IPS DF 19.7 (cell line): ENCODE measurements at regions not wholly inside any gene's neighbourhood (a gene's known extent, or its start where the extent isn't known, plus 50 kb on each side); places are given as distances from the start of the nearest gene placed in this dataset.
"Not testable (repeated sequence)": the region's sequence is repeated elsewhere in the genome, so short reads cannot be mapped to it uniquely, and the experiment has no call there.

Source experiments
- DNase-seq: peaks from one replicate; pipeline ENCODE4 v3.0.0-alpha.2; 2013; ENCODE audit warnings: low read depth, low spot score

DNA sequence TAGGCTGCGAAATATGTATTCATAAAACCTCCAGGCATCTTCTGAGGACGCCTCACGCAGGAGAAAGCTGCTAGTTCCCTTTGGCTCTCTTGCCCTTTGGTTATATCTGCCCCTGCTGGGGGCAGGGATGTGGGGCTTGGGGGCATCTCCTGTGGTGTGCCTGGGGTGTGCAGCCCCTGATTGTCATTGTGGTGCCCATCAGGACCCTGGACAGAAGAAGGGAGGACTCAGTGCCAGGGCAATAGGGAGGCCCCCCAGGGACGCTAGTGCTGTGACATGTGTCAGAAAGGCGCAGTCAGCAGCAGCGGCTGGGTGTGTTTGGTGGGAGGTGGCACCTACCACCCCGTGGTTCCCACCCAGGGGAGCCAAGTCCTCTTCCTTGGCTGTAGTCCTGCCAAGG lies 102.5 kb upstream of the PZP start:
- not testable (repeated sequence) for DNase-seq

GRCh38 chr12:9309749-9310148 lies 101.6 kb upstream of the PZP start:
- not testable (repeated sequence) for DNase-seq

- not testable (repeated sequence) for DNase-seq
Observed at GRCh38 chr12:9308745-9309144, 100.5 kb upstream of the PZP start.

GRCh38 chr12:9308163-9308562 lies 100.0 kb upstream of the PZP start:
- DNase-seq = not testable (repeated sequence)

- not testable (repeated sequence) for DNase-seq
Observed at GRCh38 chr12:9307255-9307654, 99.1 kb upstream of the PZP start.

- not testable (repeated sequence) for DNase-seq
Observed at GRCh38 chr12:9306004-9306403, 97.8 kb upstream of the PZP start.

GRCh38 chr12:9304540-9304939 lies 96.3 kb upstream of the PZP start:
- DNase-seq = not testable (repeated sequence)

- DNase-seq = not testable (repeated sequence)
Observed at GRCh38 chr12:9295872-9296271, 87.7 kb upstream of the PZP start.

DNA sequence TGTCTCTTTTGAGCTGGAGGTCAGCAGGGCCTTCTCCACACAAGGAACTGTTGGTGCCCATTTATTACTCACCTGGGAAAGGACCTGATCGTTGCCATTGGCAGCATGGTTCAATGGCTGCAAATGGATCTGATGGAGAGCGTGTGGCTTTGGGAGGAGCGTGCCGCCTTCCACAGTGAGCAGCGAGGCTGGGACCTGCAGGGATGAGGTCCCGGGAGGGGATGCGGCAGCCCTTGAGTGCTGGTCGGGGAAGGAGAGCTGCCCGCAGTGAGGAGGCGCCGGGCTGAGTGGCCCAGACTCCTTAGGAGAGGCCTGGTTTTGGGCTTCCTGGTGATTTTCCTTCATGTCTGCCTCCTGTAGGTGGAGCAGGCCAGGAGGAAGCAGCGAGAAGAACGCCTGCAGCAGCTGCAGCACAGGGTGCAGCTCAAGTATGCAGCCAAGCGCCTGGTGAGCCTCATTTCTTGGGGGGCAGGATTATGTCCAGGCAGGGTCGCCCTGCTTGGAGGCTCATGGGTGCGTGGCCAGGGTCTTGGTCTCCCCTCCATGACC lies 86.0 kb upstream of the PZP start:
- not testable (repeated sequence) for DNase-seq

DNA sequence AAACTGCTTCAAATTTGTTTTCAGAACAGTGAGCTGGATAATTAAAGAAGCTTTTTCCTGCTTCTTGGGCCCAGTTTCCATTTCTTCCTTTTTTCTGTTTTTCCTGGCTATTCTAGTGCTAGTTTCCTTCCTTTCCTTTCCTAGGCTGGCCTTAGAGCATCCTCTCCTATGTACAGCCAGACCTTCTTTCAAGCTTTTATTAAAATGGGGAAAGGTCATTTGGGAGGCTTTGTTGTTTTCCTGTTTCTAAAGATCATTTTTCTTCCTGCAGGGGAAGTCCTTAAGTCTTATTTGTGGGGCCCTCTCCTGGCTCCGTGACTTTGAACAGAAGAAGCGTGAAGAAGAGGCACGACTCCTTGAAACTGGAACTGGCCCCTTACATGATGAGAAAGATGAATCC lies 85.2 kb upstream of the PZP start:
- DNase-seq = not testable (repeated sequence)

DNA sequence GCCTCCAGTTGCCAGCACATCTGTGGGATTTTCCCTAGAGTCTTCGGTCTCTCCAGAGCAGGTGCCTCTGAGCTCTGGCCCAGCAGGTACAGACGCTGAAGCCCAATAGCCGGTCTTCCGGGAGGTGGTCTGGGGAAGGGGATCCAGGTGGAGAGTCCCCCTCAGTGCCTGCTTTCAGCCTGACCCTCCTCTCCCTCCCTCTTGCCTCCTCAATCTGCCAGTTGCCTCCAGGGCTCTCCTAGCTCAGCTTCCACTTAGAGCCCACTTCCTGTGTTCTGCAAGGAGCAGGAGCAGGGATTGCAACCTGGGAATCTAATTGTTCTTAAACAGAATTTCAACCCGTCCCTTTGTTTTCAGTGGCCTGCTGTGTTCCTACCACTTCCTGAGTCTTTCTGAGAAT lies 81.8 kb upstream of the PZP start:
- not testable (repeated sequence) for DNase-seq

DNA sequence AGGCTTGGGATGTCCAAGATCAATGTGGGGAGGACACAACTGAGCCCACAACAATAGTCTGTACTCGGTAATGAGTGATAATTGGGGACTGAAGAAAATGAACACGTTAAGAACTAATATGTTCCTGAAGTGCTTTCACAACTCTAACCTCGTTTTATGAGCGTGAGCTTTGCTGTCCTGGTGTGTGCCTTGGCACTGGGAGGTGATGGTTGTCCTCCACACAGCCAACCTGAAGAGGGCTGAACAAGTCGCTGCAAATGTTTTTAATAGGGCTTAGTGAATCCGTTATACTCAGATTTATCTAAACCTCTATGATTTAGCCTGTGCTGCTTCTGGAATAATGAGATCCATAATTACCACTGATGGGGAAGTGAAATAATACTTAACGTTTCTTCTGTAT lies 76.5 kb upstream of the PZP start:
- not testable (repeated sequence) for DNase-seq

GRCh38 chr12:9284197-9284596 lies 76.0 kb upstream of the PZP start:
- DNase-seq = not testable (repeated sequence)

GRCh38 chr12:9283346-9284095 lies 75.3 kb upstream of the PZP start:
- not testable (repeated sequence) for DNase-seq

DNA sequence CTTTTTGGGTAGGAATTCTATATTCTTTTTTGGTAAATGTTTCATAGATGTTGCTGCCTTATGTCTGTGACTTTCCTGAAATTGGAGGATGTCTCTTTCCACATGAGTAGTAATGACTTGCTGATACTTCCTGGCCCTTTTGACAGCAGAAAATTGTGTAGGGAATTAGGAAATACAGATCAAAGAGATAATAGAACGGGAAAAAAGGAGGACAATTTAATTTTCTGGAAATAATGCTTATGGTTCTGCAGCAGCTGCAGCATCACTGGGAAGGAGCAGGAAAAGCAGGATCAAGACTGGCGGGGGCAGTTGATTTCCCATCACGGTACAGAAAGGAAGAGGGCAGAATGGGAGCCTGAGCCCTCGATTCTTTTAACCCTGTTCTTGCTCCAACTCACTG lies 68.8 kb upstream of the PZP start:
- DNase-seq = no peak

DNA sequence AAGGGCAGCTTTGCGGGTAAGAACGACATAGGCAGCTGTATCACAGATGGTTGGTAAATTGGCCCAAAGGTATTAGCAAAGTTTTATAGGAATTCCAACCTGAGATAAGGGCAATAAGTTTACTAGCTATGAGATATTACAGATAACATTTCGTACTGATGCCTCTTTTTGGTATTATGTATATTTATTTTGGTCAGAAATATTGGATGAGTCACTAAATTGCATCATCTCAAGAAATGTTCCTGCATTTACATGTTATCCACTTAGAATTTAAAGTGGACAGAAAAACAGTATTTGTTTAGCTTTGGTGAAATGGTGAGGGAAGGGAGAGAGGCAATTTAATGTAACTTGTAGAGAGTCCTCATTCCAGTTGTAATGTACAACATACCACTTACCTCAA lies 65.1 kb upstream of the PZP start:
- no peak for DNase-seq

- no peak for DNase-seq
Observed at GRCh38 chr12:9271875-9272274, 63.7 kb upstream of the PZP start.

GRCh38 chr12:9264546-9264945 lies 56.4 kb upstream of the PZP start:
- no peak for DNase-seq

DNA sequence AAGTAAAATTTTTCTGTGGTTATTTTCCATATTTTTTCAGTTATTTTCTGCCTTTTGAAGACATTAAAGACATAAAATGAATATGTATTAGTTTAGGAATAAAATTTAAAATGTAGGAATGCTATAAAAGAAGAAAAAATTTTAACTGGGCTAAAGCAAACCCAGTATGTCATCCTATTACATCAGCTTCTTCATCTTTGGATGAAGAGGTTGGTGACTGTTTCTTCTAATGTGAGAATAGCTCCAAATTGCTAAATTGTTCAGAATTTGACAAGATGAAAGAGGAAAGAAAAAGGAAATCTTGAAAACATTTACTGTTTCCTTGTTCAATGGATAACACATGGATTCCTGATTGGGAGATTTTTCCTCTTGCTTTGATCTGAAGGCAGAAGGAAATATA lies 52.7 kb upstream of the PZP start:
- DNase-seq = no peak

- no peak for DNase-seq
Observed at GRCh38 chr12:9258676-9259075, 50.5 kb upstream of the PZP start.
